ENCODE measurements at regions not wholly inside any gene's neighbourhood (a gene's known extent, or its start where the extent isn't known, plus 50 kb on each side); places are given as distances from the start of the nearest gene placed in this dataset.

GRCh38 chr7:32171248-32171647, 101.0 kb upstream of the PDE1C start:
- ChIA-PET CTCF (no interaction called here), POLR2A (no interaction called here)
- no peaks in the 10 kb centered on the region for H3K9me2 ChIP-seq
- no peaks in the 10 kb centered on the region for H3F3A ChIP-seq (replicated peaks; ENCODE audit: insufficient read depth)
- TF ChIP-seq ELF1 (IDR thresholded peaks at IDR 0.05), result no peak
- TF ChIP-seq EP300 (IDR thresholded peaks at IDR 0.05; ENCODE audit: borderline replicate concordance in 1 of 2, low read depth in 1 of 2, low read length in 1 of 2), result no peak
- no peak for TF ChIP-seq TCF12 (IDR thresholded peaks at IDR 0.05)
- no peak for TF ChIP-seq NFIC (IDR thresholded peaks at IDR 0.05; ENCODE audit: borderline replicate concordance)
- no peak for TF ChIP-seq FOXM1 (IDR thresholded peaks at IDR 0.05; ENCODE audit: low read depth)
- TF ChIP-seq FOXJ3 (CRISPR knock-in tag; IDR thresholded peaks at IDR 0.05), result no peak
- TF ChIP-seq SMC3 (IDR thresholded peaks at IDR 0.05; ENCODE audit: low read depth, low read length), result no peak
- TF ChIP-seq JUND (IDR thresholded peaks at IDR 0.05), result no peak
- no peak for TF ChIP-seq IRF3 (IDR thresholded peaks at IDR 0.05; ENCODE audit: low read depth, low read length)
- no peak for TF ChIP-seq MEF2A (IDR thresholded peaks at IDR 0.05; ENCODE audit: borderline replicate concordance, low read depth)
- TF ChIP-seq RAD21 (IDR thresholded peaks at IDR 0.05; ENCODE audit: low read length), result no peak
- TF ChIP-seq RFX5 (IDR thresholded peaks at IDR 0.05; ENCODE audit: low read length), result no peak
- TF ChIP-seq YY1 (IDR thresholded peaks at IDR 0.05; ENCODE audit: low read depth), result no peak
- TF ChIP-seq PBX3 (IDR thresholded peaks at IDR 0.05), result no peak
- no peak for TF ChIP-seq RCOR1 (IDR thresholded peaks at IDR 0.05; ENCODE audit: low read length)
- no peak for TF ChIP-seq MAX (IDR thresholded peaks at IDR 0.05; ENCODE audit: low read depth)
- TF ChIP-seq TEAD4 (IDR thresholded peaks at IDR 0.05; ENCODE audit: borderline replicate concordance, insufficient read depth), result no peak
- no peak for TF ChIP-seq GABPA (IDR thresholded peaks at IDR 0.05; ENCODE audit: low read depth)
- no peak for TF ChIP-seq EZH2phosphoT487 (IDR thresholded peaks at IDR 0.05; ENCODE audit: borderline replicate concordance, low read depth)
- no peak for TF ChIP-seq TAF1 (IDR thresholded peaks at IDR 0.05; ENCODE audit: borderline replicate concordance, low read depth, low read length)
- H3K36me3 ChIP-seq (replicated peaks in 1 of 2; ENCODE audit: control insufficient read depth in 1 of 2, insufficient read depth in 2 of 2, low read length in 1 of 2), result no peaks in the 10 kb centered on the region
- no peaks in the 10 kb centered on the region for H3K4me1 ChIP-seq (ENCODE audit: control insufficient read depth in 1 of 2, insufficient read depth in 2 of 2, low read depth in 1 of 2, low read length in 1 of 2)
- H3K4me2 ChIP-seq, result no peak overlapping the region
- no peak overlapping the region for H3K9ac ChIP-seq
- no peaks in the 10 kb centered on the region for H3K79me2 ChIP-seq (ENCODE audit: insufficient read depth)
- H3K27me3 ChIP-seq (ENCODE audit: insufficient read depth), result no peaks in the 10 kb centered on the region; the same call in 1 of the 2 replicates
- H3K4me3 ChIP-seq (ENCODE audit: low read depth in 2 of 2, low read length in 1 of 2), result no peak overlapping the region
- no peaks in the 10 kb centered on the region for H4K20me1 ChIP-seq (ENCODE audit: insufficient read depth)
- H3K9me3 ChIP-seq, result no peaks in the 10 kb centered on the region
- no peak for DNase-seq
- no peak overlapping the region for H2AFZ ChIP-seq (ENCODE audit: low read depth)
- no peak overlapping the region for H3K27ac ChIP-seq (ENCODE audit: low read depth in 2 of 2, low read length in 1 of 2)
- 35% methylated on average over 2 of the region's 2 CpGs for WGBS (ENCODE audit: low lambda C conversion rate)

- H3K9me3 ChIP-seq, result no peaks in the 10 kb centered on the region
- H2AFZ ChIP-seq (ENCODE audit: low read depth), result no peak overlapping the region
- POLR2A ChIA-PET, result no interaction called here
- H3K4me3 ChIP-seq (ENCODE audit: low read depth in 2 of 2, low read length in 1 of 2), result no peak overlapping the region
- CTCF ChIA-PET, result no interaction called here
- H3K79me2 ChIP-seq (ENCODE audit: insufficient read depth), result no peaks in the 10 kb centered on the region
- H3K36me3 ChIP-seq (replicated peaks in 1 of 2; ENCODE audit: control insufficient read depth in 1 of 2, insufficient read depth in 2 of 2, low read length in 1 of 2), result no peaks in the 10 kb centered on the region
- no peak overlapping the region for H3K27ac ChIP-seq (ENCODE audit: low read depth in 2 of 2, low read length in 1 of 2)
- no peaks in the 10 kb centered on the region for H4K20me1 ChIP-seq (ENCODE audit: insufficient read depth)
- WGBS (ENCODE audit: low lambda C conversion rate), result 56% methylated on average over 1 of the region's 1 CpG
- no peaks in the 10 kb centered on the region for H3K4me1 ChIP-seq (ENCODE audit: control insufficient read depth in 1 of 2, insufficient read depth in 2 of 2, low read depth in 1 of 2, low read length in 1 of 2)
- H3K9ac ChIP-seq, result no peak overlapping the region
- no peaks in the 10 kb centered on the region for H3K9me2 ChIP-seq
- no peak overlapping the region for H3K4me2 ChIP-seq
- no peaks in the 10 kb centered on the region for H3F3A ChIP-seq (replicated peaks; ENCODE audit: insufficient read depth)
- TF ChIP-seq CHD2 (IDR thresholded peaks at IDR 0.05; ENCODE audit: low read length, partially characterized antibody) (no peak), ELF1 (IDR thresholded peaks at IDR 0.05) (no peak)
- no peak for DNase-seq
- no peaks in the 10 kb centered on the region; the same call in 1 of the 2 replicates for H3K27me3 ChIP-seq (ENCODE audit: insufficient read depth)
Measured at GRCh38 chr7:32170838-32171237, 100.6 kb upstream of the PDE1C start.

Measured in SK-N-SH (cell line).